ENCODE measurements at regions not wholly inside any gene's neighbourhood (a gene's known extent, or its start where the extent isn't known, plus 50 kb on each side); places are given as distances from the start of the nearest gene placed in this dataset.

DNA sequence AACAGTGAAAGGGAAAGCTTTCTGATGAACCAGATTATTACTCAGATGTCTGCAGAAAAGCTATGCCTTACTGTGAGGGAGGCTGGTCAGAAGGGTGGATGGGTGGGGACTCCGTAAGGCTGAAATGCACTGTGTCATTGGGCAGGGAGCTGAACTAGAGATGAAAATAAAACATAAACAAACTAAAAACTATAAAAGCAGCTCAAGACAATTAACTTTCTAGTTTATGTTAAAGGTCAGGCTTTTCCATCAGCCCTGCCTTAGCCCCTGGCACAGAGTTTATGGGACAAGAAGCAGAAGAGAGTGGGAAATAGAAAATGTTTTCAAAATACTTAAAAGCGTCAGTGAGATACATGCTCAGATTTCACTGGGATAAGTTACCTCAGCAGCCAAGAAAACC is 310.0 kb upstream of the UBE2E2 start:
- POLR2A ChIA-PET, result no interaction called here
- no peaks in the 10 kb centered on the region for H3K9me3 ChIP-seq
- H3K4me3 ChIP-seq (ENCODE audit: low read depth, low read length), result no peak overlapping the region
- Mint-ChIP-seq H3K27ac (ENCODE audit: unreplicated experiment) (no peak overlapping the region), H3K4me1 (ENCODE audit: low read depth, unreplicated experiment) (no peaks in the 10 kb centered on the region), H3K9me3 (ENCODE audit: unreplicated experiment) (no peaks in the 10 kb centered on the region), H3K36me3 (ENCODE audit: insufficient read depth, unreplicated experiment) (no peaks in the 10 kb centered on the region), H3K4me3 (ENCODE audit: unreplicated experiment) (no peak overlapping the region), H3K27me3 (ENCODE audit: insufficient read depth, unreplicated experiment) (peaks cover 12% of the 10 kb centered on the region)
- H3K4me1 ChIP-seq, result no peaks in the 10 kb centered on the region
- CTCF ChIA-PET, result no interaction called here
- no peaks in the 10 kb centered on the region for H3K36me3 ChIP-seq (ENCODE audit: control insufficient read depth, insufficient read depth, low read length)
- BruUV-seq (replicated peaks), result no TSS peak
- TF ChIP-seq, protein P1, sequence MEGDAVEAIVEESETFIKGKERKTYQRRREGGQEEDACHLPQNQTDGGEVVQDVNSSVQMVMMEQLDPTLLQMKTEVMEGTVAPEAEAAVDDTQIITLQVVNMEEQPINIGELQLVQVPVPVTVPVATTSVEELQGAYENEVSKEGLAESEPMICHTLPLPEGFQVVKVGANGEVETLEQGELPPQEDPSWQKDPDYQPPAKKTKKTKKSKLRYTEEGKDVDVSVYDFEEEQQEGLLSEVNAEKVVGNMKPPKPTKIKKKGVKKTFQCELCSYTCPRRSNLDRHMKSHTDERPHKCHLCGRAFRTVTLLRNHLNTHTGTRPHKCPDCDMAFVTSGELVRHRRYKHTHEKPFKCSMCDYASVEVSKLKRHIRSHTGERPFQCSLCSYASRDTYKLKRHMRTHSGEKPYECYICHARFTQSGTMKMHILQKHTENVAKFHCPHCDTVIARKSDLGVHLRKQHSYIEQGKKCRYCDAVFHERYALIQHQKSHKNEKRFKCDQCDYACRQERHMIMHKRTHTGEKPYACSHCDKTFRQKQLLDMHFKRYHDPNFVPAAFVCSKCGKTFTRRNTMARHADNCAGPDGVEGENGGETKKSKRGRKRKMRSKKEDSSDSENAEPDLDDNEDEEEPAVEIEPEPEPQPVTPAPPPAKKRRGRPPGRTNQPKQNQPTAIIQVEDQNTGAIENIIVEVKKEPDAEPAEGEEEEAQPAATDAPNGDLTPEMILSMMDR (IDR thresholded peaks at IDR 0.05; ENCODE audit: insufficient read depth in 1 of 2, low read depth in 1 of 2, low read length in 1 of 2, severe bottlenecking in 1 of 2, unreplicated experiment in 1 of 2), result no peak
- intact Hi-C loops (cut with micrococcal nuclease; ENCODE audit: unreplicated experiment), result no loop called here
- no peaks in the 10 kb centered on the region for H3K27me3 ChIP-seq (replicated peaks; ENCODE audit: control insufficient read depth, insufficient read depth, low read length)
- no peak for DNase-seq

DNA sequence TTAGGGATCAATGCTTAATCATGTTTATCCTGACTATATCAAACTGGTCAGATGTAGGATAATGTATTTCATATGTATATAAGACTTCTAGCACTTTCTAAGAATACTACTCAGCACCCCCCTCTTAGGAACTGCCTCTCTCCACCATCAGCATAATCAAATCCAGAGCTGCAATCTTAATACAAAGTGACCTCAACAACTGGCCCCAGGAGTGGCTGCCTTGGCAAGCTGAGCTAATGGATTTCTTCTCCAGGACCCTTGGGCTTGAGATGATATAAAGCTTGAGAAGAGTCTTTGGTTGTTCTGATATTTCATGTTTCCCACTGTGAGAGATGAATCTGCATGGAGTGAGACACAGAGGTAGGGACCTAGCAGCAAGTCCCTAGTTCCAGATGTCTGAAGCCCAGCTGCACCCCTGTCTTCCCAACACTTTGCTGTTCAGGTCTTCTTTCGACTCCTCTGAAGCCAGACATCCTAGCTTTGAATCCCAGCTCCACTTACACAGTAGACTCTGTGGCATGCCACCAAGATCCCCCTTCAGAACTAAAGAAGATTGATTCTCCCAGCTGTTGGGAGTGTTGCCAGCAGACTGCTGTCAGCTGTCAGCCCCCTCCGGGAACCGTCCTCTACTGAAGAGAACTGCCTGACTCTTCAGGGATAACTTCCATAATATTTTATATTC is 309.3 kb upstream of the UBE2E2 start:
- intact Hi-C loops (cut with micrococcal nuclease; ENCODE audit: unreplicated experiment), result no loop called here
- TF ChIP-seq, protein P1 (IDR thresholded peaks at IDR 0.05; ENCODE audit: insufficient read depth in 1 of 2, low read depth in 1 of 2, low read length in 1 of 2, severe bottlenecking in 1 of 2, unreplicated experiment in 1 of 2), result no peak
- no peaks in the 10 kb centered on the region for H3K4me1 Mint-ChIP-seq (ENCODE audit: low read depth, unreplicated experiment)
- no peaks in the 10 kb centered on the region for H3K27me3 ChIP-seq (replicated peaks; ENCODE audit: control insufficient read depth, insufficient read depth, low read length)
- peaks cover 12% of the 10 kb centered on the region for H3K27me3 Mint-ChIP-seq (ENCODE audit: insufficient read depth, unreplicated experiment)
- H3K4me3 ChIP-seq (ENCODE audit: low read depth, low read length), result no peak overlapping the region
- no peak overlapping the region for H3K27ac Mint-ChIP-seq (ENCODE audit: unreplicated experiment)
- BruUV-seq (replicated peaks), result no TSS peak
- H3K9me3 Mint-ChIP-seq (ENCODE audit: unreplicated experiment), result no peaks in the 10 kb centered on the region
- H3K4me3 Mint-ChIP-seq (ENCODE audit: unreplicated experiment), result no peak overlapping the region
- H3K4me1 ChIP-seq, result no peaks in the 10 kb centered on the region
- CTCF ChIA-PET, result interaction anchor here (0.6 kb wide), 1 partner anchor 11 kb away, joined by 3 read pairs; no protein-coding TSS in a partner anchor
- H3K9me3 ChIP-seq, result no peaks in the 10 kb centered on the region
- no peaks in the 10 kb centered on the region for H3K36me3 ChIP-seq (ENCODE audit: control insufficient read depth, insufficient read depth, low read length)
- no peak for DNase-seq
- POLR2A ChIA-PET, result no interaction called here
- no peaks in the 10 kb centered on the region for H3K36me3 Mint-ChIP-seq (ENCODE audit: insufficient read depth, unreplicated experiment)

DNA sequence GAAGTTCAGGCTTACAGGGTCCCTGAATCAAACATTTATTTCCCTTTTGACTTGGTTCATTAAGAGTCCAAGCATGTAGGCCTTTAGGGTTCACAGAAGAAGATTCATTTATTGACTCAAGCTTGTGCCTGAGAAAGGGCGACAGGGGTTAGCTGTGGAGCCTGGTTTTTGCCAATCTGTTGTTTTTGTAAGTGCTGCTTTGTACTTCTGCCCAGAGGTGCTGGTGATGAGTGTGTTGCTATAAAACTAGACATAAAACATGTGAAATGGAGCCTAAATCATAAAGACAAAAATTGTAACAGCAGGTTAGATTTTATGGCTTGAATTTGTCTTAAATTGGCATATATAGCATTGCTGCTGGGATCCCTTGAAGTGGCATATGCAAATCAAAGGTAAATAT is 308.3 kb upstream of the UBE2E2 start:
- ChIA-PET POLR2A (no interaction called here), CTCF (no interaction called here)
- Mint-ChIP-seq H3K27me3 (ENCODE audit: insufficient read depth, unreplicated experiment) (peaks cover 12% of the 10 kb centered on the region), H3K4me1 (ENCODE audit: low read depth, unreplicated experiment) (no peaks in the 10 kb centered on the region), H3K36me3 (ENCODE audit: insufficient read depth, unreplicated experiment) (no peaks in the 10 kb centered on the region), H3K27ac (ENCODE audit: unreplicated experiment) (no peak overlapping the region), H3K4me3 (ENCODE audit: unreplicated experiment) (no peak overlapping the region), H3K9me3 (ENCODE audit: unreplicated experiment) (no peaks in the 10 kb centered on the region)
- intact Hi-C loops (cut with micrococcal nuclease; ENCODE audit: unreplicated experiment), result no loop called here
- H3K36me3 ChIP-seq (ENCODE audit: control insufficient read depth, insufficient read depth, low read length), result no peaks in the 10 kb centered on the region
- no TSS peak for BruUV-seq (replicated peaks)
- H3K4me3 ChIP-seq (ENCODE audit: low read depth, low read length), result no peak overlapping the region
- H3K4me1 ChIP-seq, result no peaks in the 10 kb centered on the region
- H3K27me3 ChIP-seq (replicated peaks; ENCODE audit: control insufficient read depth, insufficient read depth, low read length), result no peaks in the 10 kb centered on the region
- no peak for DNase-seq
- H3K9me3 ChIP-seq, result no peaks in the 10 kb centered on the region
- TF ChIP-seq, protein P1 (IDR thresholded peaks at IDR 0.05; ENCODE audit: insufficient read depth in 1 of 2, low read depth in 1 of 2, low read length in 1 of 2, severe bottlenecking in 1 of 2, unreplicated experiment in 1 of 2), result no peak

Measured in Caco-2 (cell line).